Gastrocnemius medialis (tissue), 4 donors: ENCODE measurements at regions not wholly inside any gene's neighbourhood (a gene's known extent, or its start where the extent isn't known, plus 50 kb on each side); places are given as distances from the start of the nearest gene placed in this dataset.

Source experiments
- CTCF ChIP-seq, 5 experiments: fragments of 450-650 bp in 3 of 5; fragments of 200-600 bp in 2 of 5; sonication (generic) in 2 of 5; IDR thresholded peaks in 4 of 5; conservative IDR thresholded peaks in 1 of 5; 1 replicate in 4 of 5; 2 replicates in 1 of 5; pipeline ENCODE4 v1.5.1; 2016 to 2019; ENCODE audit warnings: antibody characterized with exemption in 5 of 5, mild to moderate bottlenecking in 3 of 5, moderate library complexity in 3 of 5
- POLR2A ChIP-seq, 2 donors: fragments of 450-650 bp; IDR thresholded peaks; one replicate each; pipeline ENCODE4 v1.6.1; 2017; ENCODE audit warnings: antibody characterized with exemption in 2 of 2, mild to moderate bottlenecking in 2 of 2, moderate library complexity in 2 of 2

- TF ChIP-seq POLR2A (IDR thresholded peaks at IDR 0.05) (no peak), CTCF (IDR thresholded peaks at IDR 0.05 in 4 of 5, conservative IDR thresholded peaks at IDR 0.05 in 1 of 5) (no peak)
These were observed 290.9 kb downstream of the CDK5RAP2 start for GRCh38 chr9:120289098-120289497.
